ENCODE measurements at regions not wholly inside any gene's neighbourhood (a gene's known extent, or its start where the extent isn't known, plus 50 kb on each side); places are given as distances from the start of the nearest gene placed in this dataset.

DNA sequence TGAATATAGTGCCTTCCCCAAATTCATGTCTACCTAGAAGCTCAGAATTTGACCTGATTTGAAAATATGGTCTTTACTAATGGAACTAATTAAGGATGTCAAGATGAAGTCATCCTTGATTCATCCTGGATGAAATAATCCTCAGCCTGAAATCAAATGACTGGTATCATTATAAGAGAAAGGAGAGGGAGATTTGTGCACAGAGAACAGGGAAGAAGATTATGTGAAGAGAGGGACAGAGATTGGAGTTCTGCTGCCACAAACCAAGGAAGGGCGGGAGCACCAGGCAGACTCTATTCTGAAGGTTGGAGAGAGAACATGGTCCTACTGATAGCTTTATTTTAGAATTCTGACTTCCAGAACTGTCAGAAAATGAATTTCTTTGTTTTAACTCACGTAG, 680.9 kb upstream of the AADAT start:
- TF ChIP-seq, protein P1, sequence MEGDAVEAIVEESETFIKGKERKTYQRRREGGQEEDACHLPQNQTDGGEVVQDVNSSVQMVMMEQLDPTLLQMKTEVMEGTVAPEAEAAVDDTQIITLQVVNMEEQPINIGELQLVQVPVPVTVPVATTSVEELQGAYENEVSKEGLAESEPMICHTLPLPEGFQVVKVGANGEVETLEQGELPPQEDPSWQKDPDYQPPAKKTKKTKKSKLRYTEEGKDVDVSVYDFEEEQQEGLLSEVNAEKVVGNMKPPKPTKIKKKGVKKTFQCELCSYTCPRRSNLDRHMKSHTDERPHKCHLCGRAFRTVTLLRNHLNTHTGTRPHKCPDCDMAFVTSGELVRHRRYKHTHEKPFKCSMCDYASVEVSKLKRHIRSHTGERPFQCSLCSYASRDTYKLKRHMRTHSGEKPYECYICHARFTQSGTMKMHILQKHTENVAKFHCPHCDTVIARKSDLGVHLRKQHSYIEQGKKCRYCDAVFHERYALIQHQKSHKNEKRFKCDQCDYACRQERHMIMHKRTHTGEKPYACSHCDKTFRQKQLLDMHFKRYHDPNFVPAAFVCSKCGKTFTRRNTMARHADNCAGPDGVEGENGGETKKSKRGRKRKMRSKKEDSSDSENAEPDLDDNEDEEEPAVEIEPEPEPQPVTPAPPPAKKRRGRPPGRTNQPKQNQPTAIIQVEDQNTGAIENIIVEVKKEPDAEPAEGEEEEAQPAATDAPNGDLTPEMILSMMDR (conservative IDR thresholded peaks at IDR 0.05; ENCODE audit: low read depth, low read length) = no peak
- no peak overlapping the region for H3K4me3 ChIP-seq (ENCODE audit: low read depth, low read length)
- DNase-seq (ENCODE audit: low read depth) = no peak

DNA sequence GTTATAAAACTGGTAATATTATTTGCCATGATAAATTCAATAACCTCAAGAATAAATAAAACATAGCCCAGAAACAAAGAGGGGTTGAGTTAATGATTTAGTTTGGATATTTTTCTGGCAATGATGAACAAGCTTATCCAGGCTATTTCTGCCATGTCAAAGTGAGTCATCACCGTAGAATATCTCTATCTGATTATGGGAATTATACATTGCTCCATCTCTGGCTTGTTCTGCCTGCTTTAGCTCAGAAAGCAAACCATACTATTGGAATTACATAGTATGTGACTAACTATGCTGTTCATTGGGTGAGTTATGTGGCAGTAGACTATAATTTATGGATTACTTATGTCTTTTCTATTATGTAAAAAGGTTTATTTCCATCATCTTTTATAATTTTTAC, 680.1 kb upstream of the AADAT start:
- TF ChIP-seq, protein P1 (conservative IDR thresholded peaks at IDR 0.05; ENCODE audit: low read depth, low read length) = no peak
- H3K4me3 ChIP-seq (ENCODE audit: low read depth, low read length) = no peak overlapping the region
- peak; percentile 2 for DNase-seq (ENCODE audit: low read depth)

DNA sequence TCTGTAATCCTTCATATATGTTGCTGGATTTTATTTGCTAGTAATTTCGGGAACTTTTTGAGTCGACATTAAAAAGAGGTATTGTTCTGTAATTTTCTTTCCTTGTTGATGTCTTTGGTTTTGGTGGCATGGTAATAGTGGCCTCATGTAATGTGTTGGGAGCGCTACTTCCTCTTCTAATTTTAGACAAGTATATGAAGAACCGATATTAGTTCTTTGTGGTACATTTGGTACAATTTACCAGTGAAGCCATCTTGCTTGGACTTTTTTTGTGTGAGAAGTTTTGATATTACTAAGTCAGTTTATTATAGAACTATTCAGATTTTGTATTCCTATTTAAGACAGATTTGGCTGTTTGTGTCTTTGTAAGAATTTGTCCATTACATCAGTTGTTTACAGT, 669.2 kb upstream of the AADAT start:
- TF ChIP-seq, protein P1 (conservative IDR thresholded peaks at IDR 0.05; ENCODE audit: low read depth, low read length) = no peak
- no peak overlapping the region for H3K4me3 ChIP-seq (ENCODE audit: low read depth, low read length)
- DNase-seq (ENCODE audit: low read depth) = no peak

DNA sequence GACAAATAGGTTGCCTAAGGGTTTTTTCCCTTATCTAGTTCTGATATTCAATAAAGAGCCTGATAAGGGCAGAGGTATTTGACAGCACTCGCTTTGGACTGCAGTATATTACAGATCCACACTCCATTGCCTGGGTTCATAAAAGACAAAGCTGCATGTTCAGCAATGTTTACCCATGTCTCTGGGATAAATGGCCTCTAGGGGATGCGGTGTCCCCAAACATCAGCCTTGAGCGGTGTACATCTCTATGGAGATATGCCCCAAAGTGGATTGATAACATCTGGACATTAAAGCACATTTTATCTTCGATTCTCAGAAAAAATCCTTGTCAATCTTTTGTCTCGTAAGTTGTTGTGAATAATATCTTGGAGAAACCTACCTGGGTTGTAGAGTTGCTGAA, 660.8 kb upstream of the AADAT start:
- TF ChIP-seq, protein P1 (conservative IDR thresholded peaks at IDR 0.05; ENCODE audit: low read depth, low read length) = no peak
- no peak overlapping the region for H3K4me3 ChIP-seq (ENCODE audit: low read depth, low read length)
- DNase-seq (ENCODE audit: low read depth) = no peak

DNA sequence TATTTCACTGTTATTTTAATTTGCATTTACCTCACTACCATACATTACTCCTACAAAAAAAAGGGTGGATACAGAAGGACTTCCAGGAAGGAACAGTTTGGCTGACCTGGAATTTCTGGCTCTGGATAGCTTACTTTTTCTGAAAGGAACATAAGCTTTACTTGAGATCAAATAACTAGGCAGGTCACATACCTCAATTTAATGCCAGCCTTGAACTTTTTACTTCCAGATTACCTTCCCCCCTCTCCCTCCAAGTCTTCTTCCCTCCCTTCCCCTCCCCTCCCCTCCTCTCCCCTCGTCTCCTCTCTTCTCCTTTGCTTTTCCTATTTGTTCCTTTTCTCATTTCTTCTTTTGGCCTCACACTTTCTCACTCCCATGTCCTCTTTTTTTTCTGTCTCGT, 659.2 kb upstream of the AADAT start:
- no peak overlapping the region for H3K4me3 ChIP-seq (ENCODE audit: low read depth, low read length)
- TF ChIP-seq, protein P1 (conservative IDR thresholded peaks at IDR 0.05; ENCODE audit: low read depth, low read length) = no peak
- no peak for DNase-seq (ENCODE audit: low read depth)

DNA sequence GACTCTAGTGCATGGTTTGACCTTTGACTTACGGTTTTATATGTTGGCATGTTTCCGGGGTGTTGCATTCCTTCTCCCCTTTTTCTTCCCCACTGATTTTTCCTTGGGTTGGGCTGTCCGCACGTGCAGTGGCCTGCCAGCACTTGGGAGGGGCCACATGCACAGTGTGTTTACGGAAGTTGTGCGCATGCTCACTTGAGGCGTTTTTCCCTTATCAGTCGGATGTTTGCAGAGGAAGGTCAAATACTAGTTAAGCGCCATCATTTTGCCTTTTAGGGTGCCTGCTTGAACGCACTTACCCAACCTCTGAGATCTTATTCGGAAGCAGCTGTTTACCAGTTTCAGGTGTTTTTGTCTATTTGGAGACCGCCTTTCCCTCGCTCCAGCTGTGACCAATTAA, 653.9 kb upstream of the AADAT start:
- no peak overlapping the region for H3K4me3 ChIP-seq (ENCODE audit: low read depth, low read length)
- no peak for DNase-seq (ENCODE audit: low read depth)
- TF ChIP-seq, protein P1 (conservative IDR thresholded peaks at IDR 0.05; ENCODE audit: low read depth, low read length) = no peak

DNA sequence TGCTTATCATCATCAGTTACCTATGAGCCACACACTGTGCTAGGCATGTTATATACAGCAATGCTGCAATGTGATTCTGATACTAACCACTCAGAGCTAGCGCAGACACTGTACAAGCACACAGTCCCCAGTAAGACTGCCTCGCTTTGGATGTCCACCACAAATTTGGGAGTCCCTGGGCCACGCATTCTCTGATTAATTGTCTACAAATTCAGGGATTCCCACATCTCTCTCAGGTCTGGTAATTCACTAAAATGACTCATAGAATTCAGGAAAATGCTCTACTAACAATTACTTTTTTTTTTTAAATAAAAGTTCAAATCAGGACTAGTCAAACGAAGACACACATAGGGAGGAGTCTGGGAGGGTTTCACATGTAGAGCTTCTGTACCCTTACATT, 652.1 kb upstream of the AADAT start:
- DNase-seq (ENCODE audit: low read depth) = no peak
- TF ChIP-seq, protein P1 (conservative IDR thresholded peaks at IDR 0.05; ENCODE audit: low read depth, low read length) = no peak
- no peak overlapping the region for H3K4me3 ChIP-seq (ENCODE audit: low read depth, low read length)
